ENCODE measurements at regions not wholly inside any gene's neighbourhood (a gene's known extent, or its start where the extent isn't known, plus 50 kb on each side); places are given as distances from the start of the nearest gene placed in this dataset.

DNA sequence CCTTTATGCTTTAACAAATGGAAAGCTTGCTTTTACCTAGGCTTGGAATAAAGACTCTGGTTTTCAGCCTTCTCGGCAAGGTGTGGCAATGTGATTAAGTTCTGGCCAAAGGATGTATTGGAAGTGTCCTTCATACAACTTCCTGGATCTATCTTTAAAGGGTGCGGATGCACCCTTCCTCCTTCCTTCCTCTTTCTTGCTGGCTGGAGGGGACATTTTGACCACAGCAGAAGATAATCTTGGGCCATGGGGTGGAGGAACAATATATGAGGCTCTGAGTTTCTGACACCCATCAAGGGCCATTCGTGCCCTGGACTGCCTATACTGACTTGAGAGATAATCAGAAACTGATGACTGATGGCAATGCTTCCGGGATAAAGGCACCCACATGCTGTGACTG is 145.7 kb downstream of the ACER2 start:
- TF ChIP-seq, protein P1, sequence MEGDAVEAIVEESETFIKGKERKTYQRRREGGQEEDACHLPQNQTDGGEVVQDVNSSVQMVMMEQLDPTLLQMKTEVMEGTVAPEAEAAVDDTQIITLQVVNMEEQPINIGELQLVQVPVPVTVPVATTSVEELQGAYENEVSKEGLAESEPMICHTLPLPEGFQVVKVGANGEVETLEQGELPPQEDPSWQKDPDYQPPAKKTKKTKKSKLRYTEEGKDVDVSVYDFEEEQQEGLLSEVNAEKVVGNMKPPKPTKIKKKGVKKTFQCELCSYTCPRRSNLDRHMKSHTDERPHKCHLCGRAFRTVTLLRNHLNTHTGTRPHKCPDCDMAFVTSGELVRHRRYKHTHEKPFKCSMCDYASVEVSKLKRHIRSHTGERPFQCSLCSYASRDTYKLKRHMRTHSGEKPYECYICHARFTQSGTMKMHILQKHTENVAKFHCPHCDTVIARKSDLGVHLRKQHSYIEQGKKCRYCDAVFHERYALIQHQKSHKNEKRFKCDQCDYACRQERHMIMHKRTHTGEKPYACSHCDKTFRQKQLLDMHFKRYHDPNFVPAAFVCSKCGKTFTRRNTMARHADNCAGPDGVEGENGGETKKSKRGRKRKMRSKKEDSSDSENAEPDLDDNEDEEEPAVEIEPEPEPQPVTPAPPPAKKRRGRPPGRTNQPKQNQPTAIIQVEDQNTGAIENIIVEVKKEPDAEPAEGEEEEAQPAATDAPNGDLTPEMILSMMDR (IDR thresholded peaks at IDR 0.05; ENCODE audit: low read length): no peak
- TF ChIP-seq EZH2 (optimal IDR thresholded peaks at IDR 0.05; ENCODE audit: low read depth, low read length) (no peak), EZH2phosphoT487 (IDR thresholded peaks at IDR 0.05; ENCODE audit: low read length) (no peak)

Data from MM.1S (cell line).